Motor neuron (in vitro differentiated cells): ENCODE measurements at regions not wholly inside any gene's neighbourhood (a gene's known extent, or its start where the extent isn't known, plus 50 kb on each side); places are given as distances from the start of the nearest gene placed in this dataset.
"Not testable (repeated sequence)": the region's sequence is repeated elsewhere in the genome, so short reads cannot be mapped to it uniquely, and the experiment has no call there.

Experiments
- ATAC-seq, 8 experiments: fragments of 200-7000 bp; cut with Tn5 transposase; replicated peaks in 6 of 8; 2 replicates each; pipeline ENCODE4 v1.8.0; 2021; ENCODE audit warnings: mild to moderate bottlenecking in 8 of 8, moderate library complexity in 8 of 8
- H3K27ac ChIP-seq, 2 donors: fragments of 250-450 bp; sonication (Bioruptor Pico); 2 replicates each; pipeline ENCODE4 v1.9.0; 2021; ENCODE audit warnings: antibody characterized with exemption in 2 of 2, mild to moderate bottlenecking in 2 of 2, moderate library complexity in 1 of 2
- H3K4me1 ChIP-seq, 2 donors: fragments of 250-450 bp; sonication (Bioruptor Pico); replicated peaks in 1 of 2; 2 replicates each; pipeline ENCODE4 v1.6.1; 2021; ENCODE audit warnings: antibody characterized with exemption in 2 of 2, mild to moderate bottlenecking in 2 of 2, moderate library complexity in 1 of 2
- H3K4me3 ChIP-seq, 5 donors: fragments of 250-450 bp; sonication (Bioruptor Pico); 2 replicates each; pipeline ENCODE4 v1.9.0; 2021; ENCODE audit warnings: antibody characterized with exemption in 5 of 5, mild to moderate bottlenecking in 5 of 5, moderate library complexity in 4 of 5
- WGBS, 10 experiments: fragments of 450-650 bp; shearing (Covaris generic); methylation state at CpG; one replicate each; pipeline ENCODE4 v1.0.0; 2022; 5-methylcytosine and 5-hydroxymethylcytosine counted together
- in situ Hi-C, 9 experiments: fragments of 400-800 bp; cut with MboI; loops; one replicate each; pipeline ENCODE4 v1.15.0; 2021; ENCODE audit warnings: low sequenced_read_pairs in 9 of 9, low pct_unique_long_range_greater_than_20kb in 2 of 9; ENCODE audit not compliant: unreplicated experiment in 9 of 9

DNA sequence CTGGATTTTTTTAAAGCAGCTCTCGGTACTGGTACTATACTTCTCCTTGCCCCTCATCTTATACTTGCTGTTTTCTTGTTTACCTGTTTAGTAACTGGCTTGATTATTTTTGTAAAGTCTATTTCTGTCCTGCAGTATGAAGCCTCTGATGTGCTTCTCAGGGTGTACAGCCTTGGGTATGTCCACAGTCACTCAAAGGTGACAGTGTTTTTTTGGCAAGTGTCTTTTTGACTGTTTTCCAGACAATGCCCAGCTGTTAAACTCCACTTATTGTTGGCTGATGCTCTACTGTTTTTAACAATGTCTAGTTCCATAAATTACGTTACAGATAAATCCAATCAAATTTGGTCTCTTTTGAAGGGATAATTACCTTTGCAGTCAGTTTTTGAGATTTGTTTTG is 475.2 kb downstream of the JRKL start:
- in situ Hi-C loops, result no loop called here
- WGBS, 10 experiments, result 0 to 94% (median 63%) methylated on average over 1 to 2 of the region's 2 CpGs; no CpG with 5 or more reads in 1 of the 10 experiments

DNA sequence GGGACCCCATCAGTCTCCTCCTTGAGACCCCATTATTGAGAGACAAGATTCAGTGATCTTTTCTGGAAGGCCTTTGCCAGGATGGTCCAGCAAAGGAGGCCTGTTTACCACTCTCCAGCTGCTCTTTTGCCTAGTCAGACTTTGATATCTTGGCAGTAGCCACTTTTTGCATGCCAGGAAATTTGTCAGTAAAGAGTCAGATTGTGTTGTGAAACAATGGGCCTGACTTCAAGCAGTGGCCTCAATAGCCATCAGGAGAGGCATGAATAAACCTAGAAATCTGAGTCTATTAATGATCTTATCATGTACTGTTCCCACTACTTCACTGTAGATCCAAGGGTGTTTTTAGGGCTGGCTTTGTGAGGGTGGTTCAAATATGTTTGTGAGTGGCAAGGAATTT is 479.4 kb downstream of the JRKL start:
- ATAC-seq, result no peak
- H3K4me1 ChIP-seq, result no peaks in the 10 kb centered on the region
- in situ Hi-C loops, result no loop called here
- no peak overlapping the region for H3K4me3 ChIP-seq
- no peak overlapping the region for H3K27ac ChIP-seq

More for the DNA sequence above, 475.2 kb downstream of the JRKL start:
- Histone ChIP-seq H3K27ac (no peak overlapping the region), H3K4me3 (no peak overlapping the region), H3K4me1 (no peaks in the 10 kb centered on the region)
- ATAC-seq, result no peak

DNA sequence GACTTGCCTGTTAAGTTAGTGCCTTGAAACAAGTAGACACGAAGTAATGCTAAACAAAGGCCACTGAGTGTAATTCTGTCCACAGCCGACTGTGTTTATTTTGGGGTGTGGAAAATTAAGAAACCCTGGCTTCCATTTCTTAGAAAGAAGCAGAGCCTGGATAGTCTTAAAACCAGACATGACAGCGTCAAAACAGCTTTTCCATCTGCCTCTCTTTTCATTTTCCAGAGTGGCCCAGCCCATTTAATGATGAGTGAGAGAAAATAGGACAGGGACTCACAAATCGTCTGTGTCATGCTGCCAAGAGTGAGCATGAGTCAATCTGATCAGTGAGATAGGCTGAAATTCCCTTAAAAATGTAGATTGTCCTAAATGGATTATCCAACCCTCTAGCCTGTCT is 485.9 kb downstream of the JRKL start:
- ATAC-seq, result peak in 2 of 8 experiments; percentile 27 to 39
- in situ Hi-C loops, result no loop called here
- WGBS, 10 experiments, result 0 to 89% (median 68%) methylated on average over 1 to 4 of the region's 4 CpGs; no CpG with 5 or more reads in 1 of the 10 experiments
- Histone ChIP-seq H3K4me1 (peaks cover 0 to 5% of the 10 kb centered on the region in 2 donors), H3K27ac (no peak overlapping the region), H3K4me3 (no peak overlapping the region)

DNA sequence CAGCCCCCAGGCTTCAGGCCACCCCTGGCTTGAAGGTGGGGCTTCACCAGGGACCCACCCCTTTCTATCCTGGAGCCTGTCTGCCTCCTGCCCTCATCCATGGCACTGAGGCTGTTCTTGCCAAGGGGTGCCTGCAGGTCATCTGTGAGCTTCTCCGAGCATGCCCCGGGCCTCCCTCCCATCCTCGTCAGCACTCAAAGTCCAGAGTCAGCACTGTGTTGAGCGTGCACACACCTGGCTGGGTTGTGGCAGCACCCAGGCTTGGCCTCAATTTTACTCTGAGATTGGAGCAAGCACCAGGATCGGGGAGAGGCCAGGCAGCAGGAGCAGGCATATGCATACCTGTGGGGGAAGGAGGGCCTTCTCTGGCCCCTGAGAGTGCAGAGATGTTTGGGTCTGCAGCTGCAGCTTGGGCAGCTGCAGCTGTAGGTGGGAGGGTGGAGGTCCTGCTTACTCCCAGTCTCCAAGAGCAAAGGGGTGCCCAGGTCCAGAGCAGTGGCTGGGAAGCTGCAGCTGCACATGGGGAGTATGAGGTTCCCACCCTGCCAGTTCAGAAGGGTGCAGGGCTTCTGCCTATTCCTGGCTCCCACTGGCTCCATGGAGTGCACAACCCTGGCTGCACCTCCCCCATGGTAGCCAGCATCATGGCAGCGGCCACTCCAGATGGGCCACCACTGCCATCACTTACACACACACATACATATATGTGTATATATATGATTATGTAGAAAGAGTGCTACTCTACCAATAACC is 488.7 kb downstream of the JRKL start:
- in situ Hi-C loops, result no loop called here
- peaks cover 0 to 5% of the 10 kb centered on the region in 2 donors for H3K4me1 ChIP-seq
- WGBS, 10 experiments, result 0 to 93% methylated on average over 2 to 3 of the region's 6 CpGs; no CpG with 5 or more reads in 8 of the 10 experiments
- no peak overlapping the region for H3K27ac ChIP-seq
- no peak for ATAC-seq
- H3K4me3 ChIP-seq, result no peak overlapping the region

DNA sequence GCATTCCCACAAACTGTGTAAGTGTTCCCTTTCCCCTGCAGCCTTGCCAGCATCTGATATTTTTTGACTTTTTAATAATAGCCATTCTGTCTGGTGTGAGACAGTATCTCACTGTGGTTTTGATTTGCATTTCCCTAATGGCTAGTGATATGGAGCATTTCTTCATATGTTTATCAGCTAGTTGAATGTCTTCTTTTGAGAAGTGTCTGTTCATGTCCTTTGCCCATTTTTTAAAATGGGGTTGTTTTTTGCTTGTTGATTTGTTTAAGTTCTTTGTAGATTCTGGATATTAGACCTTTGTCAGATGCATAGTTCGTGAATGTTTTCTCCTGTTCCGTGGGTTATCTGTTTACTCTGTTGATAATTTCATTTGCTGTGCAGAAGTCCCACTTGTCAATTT is 492.8 kb downstream of the JRKL start:
- H3K27ac ChIP-seq, H3K4me3 ChIP-seq, in situ Hi-C loops, ATAC-seq: not testable (repeated sequence)
- 0 to 100% (median 43%) methylated on average over 1 to 2 of the region's 2 CpGs; no CpG with 5 or more reads in 2 of the 10 experiments for WGBS, 10 experiments
- peaks cover 7 to 22% of the 10 kb centered on the region in 2 donors for H3K4me1 ChIP-seq

DNA sequence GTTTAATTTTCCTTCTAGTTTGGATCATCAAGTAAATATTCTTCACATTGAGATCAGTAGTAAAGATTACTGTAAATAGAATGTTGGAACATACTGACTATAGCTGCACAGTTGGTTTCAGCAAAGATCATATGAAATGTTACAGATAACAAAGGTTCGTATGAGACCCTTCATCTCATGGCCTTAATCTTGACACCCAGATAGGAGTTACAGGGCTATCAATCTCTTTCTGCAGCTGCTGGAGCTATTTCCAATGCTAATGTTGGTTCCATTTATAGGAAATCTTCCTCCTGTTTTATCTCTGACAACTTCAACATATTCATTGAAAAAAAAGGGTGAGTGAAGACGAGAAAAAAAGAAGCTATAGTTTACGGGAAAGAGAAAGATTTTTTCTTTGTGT is 495.6 kb downstream of the JRKL start:
- 4 to 76% (median 35%) methylated on average over 1 to 3 of the region's 3 CpGs for WGBS, 10 experiments
- peak in 3 of 8 experiments; percentile 32 to 56 (median 53) for ATAC-seq
- Histone ChIP-seq H3K4me1 (peaks cover 7 to 23% of the 10 kb centered on the region in 2 donors), H3K27ac (no peak overlapping the region), H3K4me3 (no peak overlapping the region)
- in situ Hi-C loops, result no loop called here

DNA sequence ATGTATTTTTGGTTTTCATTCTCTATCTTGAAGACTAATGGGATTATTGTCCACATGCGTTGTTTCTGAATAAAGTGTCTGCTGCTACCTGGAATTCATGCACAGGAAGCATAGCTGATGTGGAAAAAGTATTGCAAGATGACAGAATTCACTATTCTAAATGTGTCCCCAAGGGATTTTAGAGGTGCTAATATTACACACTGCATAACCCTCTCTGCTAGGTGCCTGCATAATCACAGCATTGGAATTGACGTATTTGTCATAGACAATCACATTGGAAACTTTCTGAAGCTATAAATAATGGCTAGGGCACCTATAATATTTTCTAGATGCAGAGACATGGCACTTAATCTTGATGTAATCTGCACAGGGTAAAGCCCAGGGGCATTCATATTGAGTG is 496.1 kb downstream of the JRKL start:
- peak in 3 of 8 experiments; percentile 52 to 73 (median 62) for ATAC-seq
- in situ Hi-C loops, result no loop called here
- H3K27ac ChIP-seq, result no peak overlapping the region
- H3K4me1 ChIP-seq, result peaks cover 7 to 23% of the 10 kb centered on the region in 2 donors
- no peak overlapping the region for H3K4me3 ChIP-seq
- 20 to 100% (median 70%) methylated on average over 1 to 2 of the region's 2 CpGs; no CpG with 5 or more reads in 1 of the 10 experiments for WGBS, 10 experiments

DNA sequence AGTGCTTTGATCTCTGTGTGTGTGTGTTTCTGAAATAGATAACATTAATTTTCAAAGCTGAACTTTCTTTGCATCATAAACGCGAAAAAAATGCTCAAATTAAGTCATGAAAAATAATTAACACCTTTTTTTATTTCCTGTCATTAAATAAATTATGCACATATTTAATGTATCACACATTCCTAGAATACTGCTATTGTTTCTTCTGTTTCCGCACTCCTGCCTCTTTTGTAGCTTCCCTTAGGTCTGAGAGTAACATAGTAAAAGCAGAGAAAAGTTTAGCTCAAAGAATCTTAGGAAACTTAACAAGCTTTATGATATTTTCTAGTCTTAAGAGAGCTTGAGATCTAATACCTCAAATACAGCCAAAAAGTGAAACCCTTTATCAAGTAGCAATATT is 504.2 kb downstream of the JRKL start:
- no peak overlapping the region for H3K27ac ChIP-seq
- no peak overlapping the region for H3K4me3 ChIP-seq
- WGBS, 10 experiments, result 0 to 84% (median 58%) methylated on average over 2 to 3 of the region's 3 CpGs
- no peak for ATAC-seq
- no peaks in the 10 kb centered on the region for H3K4me1 ChIP-seq
- in situ Hi-C loops, result no loop called here

DNA sequence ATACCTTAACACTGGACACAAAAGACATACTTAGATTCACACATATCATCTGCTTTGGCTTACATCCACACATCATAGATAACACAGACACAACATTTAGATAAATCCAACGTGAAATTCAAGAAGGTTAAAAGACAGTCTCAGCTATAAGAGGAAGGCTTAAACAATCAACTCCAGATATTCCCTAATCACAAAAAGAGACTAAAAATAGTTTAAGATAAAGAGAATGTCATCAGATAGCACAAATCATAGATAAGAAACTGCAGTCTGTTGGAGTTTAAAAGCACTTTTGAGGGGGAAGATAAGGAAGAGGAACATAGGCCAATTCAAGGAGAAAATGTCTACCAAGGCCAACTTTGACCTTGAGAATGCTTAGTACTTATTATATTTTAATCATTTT is 504.8 kb downstream of the JRKL start:
- WGBS, 10 experiments, result 0 to 86% (median 71%) methylated on average over 1 of the region's 1 CpG; no CpG with 5 or more reads in 2 of the 10 experiments
- in situ Hi-C loops, result no loop called here
- Histone ChIP-seq H3K27ac (no peak overlapping the region), H3K4me3 (no peak overlapping the region), H3K4me1 (no peaks in the 10 kb centered on the region)
- ATAC-seq, result no peak

DNA sequence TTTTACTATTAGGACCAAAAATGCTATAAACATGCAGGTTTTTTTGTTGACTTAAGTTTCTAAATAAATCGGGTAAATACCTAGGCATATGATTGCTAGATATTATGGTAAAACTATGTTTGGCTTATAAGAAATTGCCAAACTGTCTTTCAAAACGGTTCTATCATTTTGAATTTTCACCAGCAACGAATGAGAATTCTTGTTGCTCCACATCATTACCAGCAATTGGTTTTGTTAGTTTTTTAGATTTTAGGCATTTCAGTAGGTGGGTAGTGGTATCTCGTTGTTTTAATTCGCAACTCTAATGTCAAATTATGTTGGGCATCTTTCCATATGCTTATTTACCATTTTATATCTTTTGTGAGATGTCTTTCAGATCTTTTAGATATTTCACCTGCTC is 510.2 kb downstream of the JRKL start:
- no peak overlapping the region for H3K27ac ChIP-seq
- in situ Hi-C loops, result no loop called here
- H3K4me1 ChIP-seq, result peaks cover 0 to 3% of the 10 kb centered on the region in 2 donors
- no peak for ATAC-seq
- WGBS, 10 experiments, result 4 to 93% (median 79%) methylated on average over 1 to 5 of the region's 5 CpGs
- no peak overlapping the region for H3K4me3 ChIP-seq

DNA sequence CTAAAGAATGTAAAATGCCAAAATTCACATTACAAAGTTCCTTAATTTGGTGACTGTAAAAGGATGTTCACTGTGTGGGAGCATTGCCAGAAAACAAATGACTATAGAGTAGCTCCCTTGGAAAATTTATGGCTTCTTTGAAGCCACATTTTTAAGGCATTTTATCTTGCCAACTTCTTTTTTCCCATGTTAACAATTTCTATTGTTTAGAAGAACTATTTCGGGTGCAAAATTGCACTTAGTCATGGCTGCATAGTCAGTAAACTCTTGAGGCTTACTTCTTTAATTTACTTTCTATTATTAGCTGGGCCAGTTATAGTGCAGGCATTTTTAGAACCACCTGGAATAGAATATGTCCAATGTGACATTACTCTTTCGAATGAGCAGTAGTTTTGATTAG is 515.3 kb downstream of the JRKL start:
- ATAC-seq, result peak in 2 of 8 experiments; percentile 26 to 27
- H3K4me3 ChIP-seq, result no peak overlapping the region
- WGBS, 10 experiments, result 0 to 80% (median 49%) methylated on average over 1 to 2 of the region's 2 CpGs; no CpG with 5 or more reads in 1 of the 10 experiments
- H3K4me1 ChIP-seq, result peaks cover 0 to 33% of the 10 kb centered on the region in 2 donors
- no peak overlapping the region for H3K27ac ChIP-seq
- in situ Hi-C loops, result no loop called here

DNA sequence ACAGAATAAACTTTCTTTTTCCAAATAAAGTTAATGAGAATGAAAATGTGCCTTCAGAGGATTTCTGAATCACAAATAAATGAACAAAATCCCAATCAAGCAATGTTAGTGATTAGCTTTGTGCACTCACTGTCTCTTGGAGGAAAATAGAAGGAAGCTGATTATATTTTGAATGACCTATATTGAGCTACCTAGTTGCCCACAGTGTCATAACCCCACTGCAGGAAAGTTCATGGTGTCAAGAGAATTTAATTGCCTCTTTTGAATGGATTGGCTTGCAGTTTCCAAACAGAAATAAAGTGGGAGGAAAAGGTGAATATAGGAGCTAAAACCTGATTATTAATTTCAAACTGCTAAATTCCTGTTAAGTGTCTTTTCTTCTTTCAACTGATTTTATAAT is 515.9 kb downstream of the JRKL start:
- Histone ChIP-seq H3K4me1 (peaks cover 0 to 33% of the 10 kb centered on the region in 2 donors), H3K27ac (no peak overlapping the region), H3K4me3 (no peak overlapping the region)
- no peak for ATAC-seq
- in situ Hi-C loops, result no loop called here

DNA sequence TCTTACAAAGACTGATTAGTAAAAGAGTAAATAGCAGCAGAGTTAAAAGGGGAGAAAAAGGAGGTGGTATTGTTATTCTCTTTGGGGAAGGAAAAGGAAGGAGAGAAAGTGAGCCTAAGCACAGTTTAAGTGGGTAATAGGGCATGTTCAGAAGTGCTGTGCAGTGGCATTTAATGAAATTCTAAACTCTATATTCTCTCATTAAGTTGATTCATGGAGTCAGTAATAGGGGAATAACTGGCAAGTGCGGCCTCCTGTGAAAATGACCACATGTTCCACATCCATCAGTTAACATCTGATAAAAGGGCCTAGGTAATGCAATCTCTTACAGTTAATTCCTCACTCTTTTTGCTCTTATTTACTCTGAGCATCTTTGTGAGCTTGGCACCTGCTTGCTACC is 516.7 kb downstream of the JRKL start:
- Histone ChIP-seq H3K4me1 (peaks cover 0 to 33% of the 10 kb centered on the region in 2 donors), H3K27ac (no peak overlapping the region), H3K4me3 (no peak overlapping the region)
- peak in 5 of 8 experiments; percentile 29 to 85 (median 81) for ATAC-seq
- 20 to 58% (median 43%) methylated on average over 1 of the region's 1 CpG; no CpG with 5 or more reads in 5 of the 10 experiments for WGBS, 10 experiments
- in situ Hi-C loops, result no loop called here

DNA sequence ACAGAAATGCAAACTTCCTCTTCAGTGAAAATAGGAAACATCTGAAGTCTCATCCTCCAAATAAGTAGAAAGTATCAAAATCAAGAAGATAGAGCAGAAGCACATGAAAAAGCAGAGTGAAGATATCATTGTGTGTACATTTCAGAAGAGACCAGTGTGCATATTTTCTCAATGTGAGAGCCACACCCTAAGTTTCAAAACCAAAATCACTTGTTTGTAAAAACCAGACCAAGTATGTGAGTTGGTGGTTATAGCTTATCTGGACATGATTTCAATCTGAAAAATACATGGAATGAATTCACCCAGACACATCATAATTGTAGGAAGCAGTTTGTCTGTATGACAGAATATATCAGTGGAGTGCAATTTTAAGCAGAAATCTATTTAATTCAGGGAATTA is 536.0 kb downstream of the JRKL start:
- no peak for ATAC-seq

More for the DNA sequence above, 536.0 kb downstream of the JRKL start:
- no peaks in the 10 kb centered on the region for H3K4me1 ChIP-seq
- in situ Hi-C loops, result no loop called here
- H3K4me3 ChIP-seq, result no peak overlapping the region
- no peak overlapping the region for H3K27ac ChIP-seq
